ENCODE measurements at regions not wholly inside any gene's neighbourhood (a gene's known extent, or its start where the extent isn't known, plus 50 kb on each side); places are given as distances from the start of the nearest gene placed in this dataset.

GRCh38 chrX:104488811-104489210, 77.2 kb upstream of the IL1RAPL2 start:
- Histone ChIP-seq H3K4me2 (ENCODE audit: insufficient read depth, low read length) (no peak overlapping the region), H2AFZ (ENCODE audit: low read depth, low read length) (no peak overlapping the region), H3K79me2 (ENCODE audit: control insufficient read depth, insufficient read depth, low read length) (no peaks in the 10 kb centered on the region), H3K4me3 (no peak overlapping the region), H3K27me3 (ENCODE audit: control insufficient read depth in 2 of 2, insufficient read depth in 2 of 2, low read length in 2 of 2) (no peaks in the 10 kb centered on the region), H3K36me3 (ENCODE audit: control insufficient read depth, insufficient read depth, low read length) (no peaks in the 10 kb centered on the region), H4K20me1 (replicated peaks; ENCODE audit: control insufficient read depth, insufficient read depth, low read length) (no peaks in the 10 kb centered on the region), H3K9ac (ENCODE audit: insufficient read depth in 1 of 2, low read depth in 2 of 2, low read length in 2 of 2) (no peak overlapping the region), H3K9me3 (replicated peaks; ENCODE audit: control insufficient read depth, insufficient read depth, low read depth, low read length) (no peaks in the 10 kb centered on the region), H3K4me1 (replicated peaks in 1 of 2; ENCODE audit: control insufficient read depth in 2 of 2, insufficient read depth in 2 of 2, low read length in 2 of 2) (no peaks in the 10 kb centered on the region), H3K27ac (ENCODE audit: extremely low read depth, low read depth, low read length) (no peak overlapping the region), H3K9me1 (ENCODE audit: control insufficient read depth, insufficient read depth, low read length) (no peaks in the 10 kb centered on the region)
- ChIA-PET POLR2A (no interaction called here), CTCF (ENCODE audit: low intra/inter-chr PET ratio) (no interaction called here)
- no peak for DNase-seq (ENCODE audit: extremely low read depth in 1 of 4, low spot score in 3 of 4)
- in situ Hi-C loops (cut with MboI): no loop called here
- no peak for FAIRE-seq
- 13% methylated on average over 1 of the region's 1 CpG for WGBS (ENCODE audit: insufficient coverage, low coverage, missing lambda C conversion rate)
- no peak for ATAC-seq
- intact Hi-C loops (cut with micrococcal nuclease): no loop called here
- no TSS peak for BruUV-seq (replicated peaks)
- TF ChIP-seq NR2C2 (CRISPR knock-in tag; IDR thresholded peaks at IDR 0.05) (no peak), NR2C2 (tag; IDR thresholded peaks at IDR 0.05) (no peak), ARID3B (CRISPR knock-in tag; IDR thresholded peaks at IDR 0.05; ENCODE audit: borderline replicate concordance) (no peak), CCAR2 (IDR thresholded peaks at IDR 0.05; ENCODE audit: low read depth, low read length) (no peak), SMARCB1 (IDR thresholded peaks at IDR 0.05; ENCODE audit: insufficient read length, low read depth) (no peak), ARHGAP35 (IDR thresholded peaks at IDR 0.05; ENCODE audit: partially characterized antibody) (no peak), TFAP4 (CRISPR knock-in tag; IDR thresholded peaks at IDR 0.05; ENCODE audit: borderline replicate concordance) (no peak), ZNF175 (CRISPR knock-in tag; IDR thresholded peaks at IDR 0.05; ENCODE audit: low read depth) (no peak)

Data from K562 (cell line).